WTC11 (cell line): ENCODE measurements at regions not wholly inside any gene's neighbourhood (a gene's known extent, or its start where the extent isn't known, plus 50 kb on each side); places are given as distances from the start of the nearest gene placed in this dataset.

Source experiments
- CTCF ChIP-seq: fragments of 200-600 bp; IDR thresholded peaks from 2 replicates; pipeline ENCODE4 v1.8.0; 2022; ENCODE audit warnings: antibody characterized with exemption
- ELF4 ChIP-seq: sonication (generic); formaldehyde crosslinking; IDR thresholded peaks from 2 replicates; pipeline ENCODE4 v1.8.1; 2022; ENCODE audit warnings: low read depth, mild to moderate bottlenecking, moderate library complexity, missing genetic modification reagents
- MYBL2 ChIP-seq: sonication (generic); formaldehyde crosslinking; IDR thresholded peaks from 2 replicates; pipeline ENCODE4 v1.8.1; 2023; ENCODE audit warnings: mild to moderate bottlenecking, moderate library complexity, missing genetic modification reagents
- NFATC4 ChIP-seq: fragments of 250-450 bp; sonication (Bioruptor Pico); IDR thresholded peaks from 2 replicates; pipeline ENCODE4 v1.9.0; 2021; ENCODE audit warnings: mild to moderate bottlenecking
- OVOL2 ChIP-seq: fragments of 250-450 bp; sonication (Bioruptor Pico); IDR thresholded peaks from 2 replicates; pipeline ENCODE4 v1.9.0; 2021; ENCODE audit warnings: mild to moderate bottlenecking, borderline replicate concordance
- SMAD3 ChIP-seq: sonication (generic); formaldehyde crosslinking; IDR thresholded peaks from 2 replicates; pipeline ENCODE4 v1.8.0; 2022; ENCODE audit warnings: missing genetic modification reagents, mild to moderate bottlenecking, borderline replicate concordance
- SP1 ChIP-seq: sonication (generic); formaldehyde crosslinking; conservative IDR thresholded peaks from 2 replicates; pipeline ENCODE4 v1.8.1; 2022; ENCODE audit warnings: missing genetic modification reagents
- ZNF263 ChIP-seq: sonication (generic); formaldehyde crosslinking; IDR thresholded peaks from 2 replicates; pipeline ENCODE4 v1.8.1; 2022; ENCODE audit warnings: low read depth, mild to moderate bottlenecking, moderate library complexity, missing genetic modification reagents
- ZNF281 ChIP-seq: sonication (generic); formaldehyde crosslinking; IDR thresholded peaks from 2 replicates; pipeline ENCODE4 v1.8.0; 2023; ENCODE audit warnings: mild to moderate bottlenecking, missing genetic modification reagents

GRCh38 chr1:193754732-193755427 lies 568.5 kb upstream of the B3GALT2 start:
- TF ChIP-seq OVOL2 (CRISPR knock-in tag), result no peak
- TF ChIP-seq CTCF, result no peak
- TF ChIP-seq MYBL2, result no peak
- no peak for TF ChIP-seq SP1
- no peak for TF ChIP-seq NFATC4 (CRISPR knock-in tag)
- no peak for TF ChIP-seq ZNF281
- no peak for TF ChIP-seq ELF4 (CRISPR knock-in tag)
- TF ChIP-seq ZNF263 (CRISPR knock-in tag), result no peak
- TF ChIP-seq SMAD3 (CRISPR knock-in tag), result no peak
